Germinal center (tissue), 1 donor: ENCODE measurements at regions not wholly inside any gene's neighbourhood (a gene's known extent, or its start where the extent isn't known, plus 50 kb on each side); places are given as distances from the start of the nearest gene placed in this dataset.

Experiments used
- DNase-seq: peaks from one replicate; pipeline ENCODE4 v3.0.0; 2012; ENCODE audit warnings: mixed read lengths, low spot score

DNA sequence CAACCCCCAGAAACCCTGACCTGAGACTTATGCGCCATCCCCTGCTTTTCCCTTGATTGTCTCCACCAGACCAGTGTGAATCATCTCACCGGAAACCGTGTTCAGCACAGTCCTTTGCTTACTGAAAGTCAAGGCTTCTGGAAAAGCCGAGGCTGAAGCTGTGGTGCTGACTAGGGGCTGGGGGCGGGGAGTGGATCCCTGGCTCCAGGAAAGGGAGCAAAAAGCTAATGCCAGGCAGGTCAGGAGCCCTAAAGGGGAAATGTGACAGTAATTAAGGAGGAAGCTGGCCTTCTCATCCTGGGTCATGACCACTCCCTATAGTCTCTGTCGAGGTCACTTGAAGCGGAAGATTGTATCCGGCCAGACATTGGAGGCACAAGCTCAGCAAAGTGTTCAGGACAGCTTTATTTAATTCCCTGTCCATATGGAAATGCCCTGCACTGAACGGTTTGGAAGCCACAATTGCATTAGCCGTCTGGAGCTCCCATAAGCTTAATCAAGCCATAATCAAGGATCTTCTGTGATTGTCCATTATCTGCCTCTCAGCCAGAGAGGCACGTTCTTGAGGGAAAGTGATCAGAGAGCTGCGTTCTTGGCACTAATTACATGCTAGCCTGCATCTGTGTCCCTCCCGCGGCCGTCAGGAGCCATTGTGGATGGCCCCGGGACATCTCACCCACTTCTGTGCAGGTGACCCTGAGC, 403.6 kb downstream of the RRAGC start:
- DNase-seq = no peak

- DNase-seq = no peak
These were observed 404.7 kb downstream of the RRAGC start for GRCh38 chr1:38454749-38455441.

DNA sequence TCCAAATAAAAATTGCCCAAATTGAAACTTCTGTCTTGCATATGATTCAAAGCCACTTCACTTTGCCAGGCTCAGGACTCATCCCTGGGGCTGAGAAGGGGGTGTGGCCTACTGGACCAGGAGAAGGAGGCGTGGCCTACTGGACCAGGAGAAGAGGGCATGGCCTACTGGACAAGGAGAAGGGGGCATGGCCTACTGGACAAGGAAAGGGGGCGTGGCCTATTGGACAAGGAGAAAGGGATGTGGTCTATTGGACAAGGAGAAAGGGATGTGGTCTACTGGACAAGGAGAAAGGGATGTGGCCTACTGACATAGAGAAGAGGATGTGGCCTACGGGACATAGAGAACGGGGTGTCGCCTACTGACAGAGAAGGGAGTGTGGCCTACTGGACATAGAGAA, 405.3 kb downstream of the RRAGC start:
- no peak for DNase-seq

DNA sequence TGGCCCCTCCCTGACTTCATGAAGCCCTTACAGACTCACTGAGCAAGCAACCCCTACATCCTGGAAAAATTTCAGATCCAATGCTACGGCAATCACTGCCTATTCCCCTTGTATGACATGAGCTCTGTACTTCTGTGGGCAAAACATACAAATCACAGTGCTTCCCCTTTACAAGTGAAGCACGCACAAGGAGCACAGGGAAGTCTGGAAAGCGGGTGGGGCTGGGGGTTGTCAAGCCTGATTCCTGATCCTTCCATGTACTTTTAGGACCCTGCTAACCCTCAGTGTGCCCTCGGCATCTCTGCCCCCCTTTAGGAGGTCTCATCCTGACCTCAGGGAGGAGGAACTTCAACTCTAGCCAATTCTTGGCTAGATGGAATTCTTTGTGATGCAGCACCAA, 405.7 kb upstream of the POU3F1 start:
- DNase-seq = no peak

GRCh38 chr1:38451541-38451993, 405.0 kb upstream of the POU3F1 start:
- DNase-seq = no peak

GRCh38 chr1:38448893-38449292, 402.3 kb upstream of the POU3F1 start:
- no peak for DNase-seq

DNA sequence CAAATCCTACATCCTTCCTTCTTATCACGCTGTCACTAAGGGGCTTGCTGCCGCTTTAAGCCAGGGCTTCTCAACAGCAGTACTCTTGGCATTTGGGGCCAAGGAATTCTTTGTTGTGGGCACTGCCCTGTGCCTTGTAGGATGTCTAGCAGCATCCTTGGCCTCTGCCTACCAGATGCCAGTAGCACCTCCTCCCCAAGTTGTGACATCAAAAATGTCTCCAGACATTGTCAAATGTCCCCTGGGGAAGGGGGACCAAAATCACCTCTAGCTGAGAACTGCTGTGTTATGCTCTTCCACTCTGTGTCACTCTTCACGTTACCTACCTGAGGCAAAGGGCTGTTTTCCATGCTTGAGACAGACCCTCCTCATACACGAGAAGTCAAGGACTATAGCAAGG, 400.3 kb upstream of the POU3F1 start:
- DNase-seq = no peak

DNA sequence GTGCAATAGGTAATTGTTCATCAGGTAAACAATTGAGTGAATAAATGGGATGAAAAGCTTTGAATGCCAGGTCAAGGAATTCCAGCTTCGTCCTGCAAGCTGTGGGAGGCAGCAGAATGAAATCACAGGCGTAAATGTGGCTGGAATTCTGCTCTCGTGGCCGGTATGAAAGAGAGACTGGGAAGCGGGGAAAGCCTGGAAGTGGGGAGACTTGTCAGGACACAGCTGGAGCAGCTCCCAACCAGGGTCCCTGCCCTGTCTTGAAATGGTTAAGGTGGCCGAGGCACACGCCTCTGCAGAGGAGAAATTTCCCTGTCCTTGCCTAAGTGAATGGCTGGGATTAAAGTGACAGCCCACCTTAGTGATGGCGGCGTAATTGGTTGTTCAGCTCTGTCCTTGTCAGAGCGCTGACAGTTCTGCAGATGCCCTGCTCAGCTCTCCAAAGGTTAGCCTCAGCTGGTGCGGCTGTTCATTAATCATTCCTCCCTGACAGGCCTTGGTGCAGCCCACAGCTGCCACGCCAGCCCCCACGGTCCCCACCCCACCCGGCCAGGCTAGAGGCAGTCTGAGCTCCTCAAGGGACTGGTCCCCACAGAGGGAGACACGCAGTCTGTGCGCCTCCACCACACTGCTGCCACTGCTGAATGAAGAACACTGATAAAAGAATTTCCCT, 398.3 kb upstream of the POU3F1 start:
- no peak for DNase-seq

- no peak for DNase-seq
These were observed 397.7 kb upstream of the POU3F1 start for GRCh38 chr1:38444311-38444710.

GRCh38 chr1:38440402-38440801, 393.8 kb upstream of the POU3F1 start:
- DNase-seq = no peak

DNA sequence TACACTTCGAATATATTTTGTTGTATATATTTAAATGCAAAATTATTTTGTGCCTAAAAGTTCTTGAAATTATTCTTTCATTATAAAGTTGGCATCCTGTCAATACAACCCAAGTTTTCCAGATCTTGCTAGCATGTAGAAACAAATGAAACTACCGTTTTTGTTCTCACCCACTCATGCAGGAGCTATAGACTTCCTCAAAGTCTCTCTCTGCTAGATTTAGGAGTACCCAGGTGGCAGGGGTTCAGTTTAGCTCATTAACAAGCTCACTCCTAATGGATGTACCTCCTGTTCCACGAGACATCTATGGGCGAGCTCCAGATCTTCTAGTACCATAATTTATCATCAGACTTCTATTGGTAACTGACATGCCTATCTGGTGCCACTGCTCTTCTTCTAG, 390.2 kb upstream of the POU3F1 start:
- DNase-seq = no peak

DNA sequence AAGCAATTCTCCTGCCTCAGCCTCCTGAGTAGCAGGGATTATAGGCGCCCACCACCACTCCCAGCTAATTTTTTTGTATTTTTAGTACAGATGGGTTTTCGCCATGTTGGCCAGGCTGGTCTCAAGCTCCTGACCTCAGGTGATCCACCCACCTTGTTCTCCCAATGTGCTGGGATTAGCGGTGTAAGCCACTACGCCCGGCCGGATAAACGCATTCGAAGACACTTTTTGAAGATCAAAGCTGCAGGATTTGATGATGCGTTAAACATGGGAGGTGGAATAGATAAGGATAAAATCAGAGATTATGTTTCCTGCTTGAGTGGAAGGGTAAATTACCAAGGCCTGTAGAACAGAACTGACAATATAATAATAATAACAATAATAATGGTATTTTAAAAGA, 389.4 kb upstream of the POU3F1 start:
- no peak for DNase-seq

DNA sequence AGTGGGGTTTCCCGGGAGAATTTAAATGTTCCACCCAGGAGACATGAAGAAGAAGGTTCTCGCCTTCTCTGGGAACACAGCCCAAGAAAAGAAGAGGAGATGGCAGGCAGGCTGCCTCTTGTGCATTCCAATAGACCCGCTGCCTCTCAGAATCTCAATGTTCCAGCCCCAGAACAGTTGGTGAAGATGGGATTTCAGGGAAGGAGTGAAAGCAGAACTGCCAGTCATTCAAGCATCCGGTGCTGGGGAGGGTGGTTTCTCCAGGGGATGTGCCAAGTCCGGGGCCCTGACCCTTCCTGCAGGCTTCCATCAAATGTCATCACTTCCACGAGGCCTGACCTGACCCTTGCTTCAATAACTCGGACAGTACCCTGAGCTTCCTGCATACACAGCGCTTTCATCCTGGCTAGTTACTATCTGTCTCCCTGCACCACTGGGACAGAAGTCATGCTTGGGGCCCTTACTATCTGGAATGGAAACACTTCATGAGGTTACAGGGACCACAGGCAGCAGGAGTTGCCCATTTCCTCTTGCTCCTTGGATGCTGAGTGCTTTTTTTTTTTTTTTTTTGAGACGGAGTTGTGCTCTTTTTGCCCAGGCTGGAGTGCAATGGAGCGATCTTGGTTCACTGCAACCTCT, 386.6 kb upstream of the POU3F1 start:
- no peak for DNase-seq

GRCh38 chr1:38431535-38432376, 385.2 kb upstream of the POU3F1 start:
- no peak for DNase-seq

DNA sequence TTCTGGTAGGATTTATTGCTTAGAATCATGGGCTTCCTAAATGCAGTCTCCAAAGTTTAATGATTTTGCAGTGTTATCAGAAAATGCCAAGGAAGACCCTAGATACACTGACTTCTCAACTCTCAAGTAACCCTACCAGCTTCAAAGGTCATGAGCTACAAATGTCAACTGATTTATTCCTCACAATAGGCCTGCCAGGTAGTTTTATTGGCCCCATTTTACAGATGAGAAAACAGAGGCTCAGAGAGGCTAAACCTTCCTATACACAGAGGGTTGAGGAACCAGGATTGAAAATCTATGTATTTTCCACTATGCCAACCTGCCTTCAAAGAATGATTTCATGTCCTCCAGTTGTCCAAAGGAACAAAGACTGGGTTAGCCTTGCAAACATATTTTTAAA, 384.4 kb upstream of the POU3F1 start:
- no peak for DNase-seq

GRCh38 chr1:38424677-38425076, 378.1 kb upstream of the POU3F1 start:
- DNase-seq = no peak

- DNase-seq = no peak
These were observed 374.1 kb upstream of the POU3F1 start for GRCh38 chr1:38420666-38421065.

DNA sequence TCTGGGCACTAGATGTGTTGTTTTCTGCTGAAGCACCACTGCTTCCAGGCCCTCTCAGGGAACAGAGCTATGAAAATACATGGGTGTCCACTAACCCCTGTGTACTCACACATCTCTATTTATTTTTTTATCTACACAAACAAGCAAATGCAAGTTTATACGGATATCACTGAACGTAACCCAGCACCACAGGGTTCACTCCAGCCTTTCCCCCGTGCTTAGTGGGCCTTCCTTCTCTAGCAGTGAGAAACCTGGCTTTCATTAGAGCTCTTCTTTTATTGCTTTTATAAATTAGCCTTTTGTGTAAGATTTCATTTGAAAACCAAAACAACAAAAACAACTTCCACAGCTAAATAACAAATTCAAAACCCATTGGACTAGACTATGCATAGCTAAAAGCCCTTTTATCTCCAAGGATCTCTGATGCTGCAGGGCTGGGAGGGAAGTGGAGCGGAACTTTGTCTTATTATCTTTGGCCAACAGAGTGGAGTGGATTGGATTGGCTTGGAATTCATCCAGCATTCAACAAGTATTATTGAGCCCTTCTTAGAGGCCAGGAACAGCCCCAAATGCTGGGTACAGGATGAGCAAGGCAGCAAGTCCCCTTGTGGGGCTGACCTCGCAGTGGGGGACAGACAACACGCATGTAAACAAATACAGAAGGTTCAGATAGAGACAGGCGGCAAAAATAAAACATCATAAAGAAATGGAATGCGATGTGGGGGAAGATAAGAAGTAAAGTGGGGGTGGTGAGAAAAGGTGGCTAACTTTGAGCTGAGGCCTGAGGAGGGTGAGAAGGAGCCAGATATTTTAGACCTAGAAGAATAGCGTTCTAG, 371.8 kb upstream of the POU3F1 start:
- DNase-seq = no peak

GRCh38 chr1:38403667-38404066, 357.1 kb upstream of the POU3F1 start:
- DNase-seq = no peak

GRCh38 chr1:38402230-38402815, 355.7 kb upstream of the POU3F1 start:
- no peak for DNase-seq

- DNase-seq = no peak
These were observed 350.0 kb upstream of the POU3F1 start for GRCh38 chr1:38396606-38397005.
